GM12878 (cell line): ENCODE measurements at regions not wholly inside any gene's neighbourhood (a gene's known extent, or its start where the extent isn't known, plus 50 kb on each side); places are given as distances from the start of the nearest gene placed in this dataset.
A peak's percentile ranks its signal among the peaks of the same experiment; 100 is the strongest.

Experiments used
- ATAC-seq: fragments of 200-7000 bp; cut with Tn5 transposase; 3 replicates; pipeline ENCODE4 v1.9.1; 2020; ENCODE audit warnings: mild to moderate bottlenecking, moderate library complexity
- BruUV-seq: library from RNA; stranded (reverse); fragments of 400-500 nt; replicated peaks from 2 replicates; lab custom pipeline; 2021; lab: Mats Ljungman, UMichigan
- CTCF ChIA-PET: fragments of 300-600 bp; sonication (Branson Sonifier 250); formaldehyde crosslinking; extraction: SDS; loops from one replicate; lab custom pipeline; 2021; ENCODE audit warnings: inconsistent platforms; lab: Yijun Ruan, JAX
- POLR2A ChIA-PET: fragments of 350-600 bp; formaldehyde crosslinking; extraction: SDS; loops from one replicate; lab custom pipeline; 2021; ENCODE audit warnings: inconsistent platforms; lab: Charles Lee
- RAD21 ChIA-PET: fragments of 300-600 bp; sonication (Branson Sonifier 250); formaldehyde crosslinking; loops from one replicate; lab custom pipeline; 2023; ENCODE audit warnings: antibody characterized with exemption; ENCODE audit not compliant: unreplicated experiment; lab: Charles Lee
- SMC1A ChIA-PET: fragments of 300-600 bp; sonication (Branson Sonifier 250); formaldehyde crosslinking; loops from one replicate; lab custom pipeline; 2023; ENCODE audit not compliant: unreplicated experiment, uncharacterized antibody; lab: Charles Lee
- DNase-seq: peaks from one replicate; pipeline ENCODE4 v3.0.0-alpha.2; 2011; ENCODE audit warnings: low read depth, low spot score
- FAIRE-seq: peaks from 3 replicates; lab custom pipeline; 2011; peaks lifted over from hg19 to GRCh38; lab: Jason Lieb, UNC
- H2AFZ ChIP-seq: 2 replicates; pipeline ENCODE4 v1.6.0; 2011; ENCODE audit warnings: low read depth, low read length, control low read depth; ENCODE audit not compliant: control insufficient read depth
- H3K27ac ChIP-seq: 2 replicates; pipeline ENCODE4 v1.5.1; 2011; ENCODE audit warnings: control low read depth; ENCODE audit not compliant: control insufficient read depth, insufficient read depth
- H3K27me3 ChIP-seq, 2 experiments: replicated peaks in 1 of 2; 2 replicates each; pipeline versions ENCODE4 v1.6.0 to v1.6.1; 2011; ENCODE audit warnings: low read length in 1 of 2; ENCODE audit not compliant: control insufficient read depth in 2 of 2, insufficient read depth in 2 of 2
- H3K36me3 ChIP-seq, 2 experiments: 2 replicates each; pipeline ENCODE4 v1.5.1; 2011; ENCODE audit warnings: low read length in 1 of 2; ENCODE audit not compliant: control insufficient read depth in 2 of 2, insufficient read depth in 2 of 2
- H3K4me1 ChIP-seq: 2 replicates; pipeline ENCODE4 v1.6.1; 2011; ENCODE audit warnings: mild to moderate bottlenecking, low read length, moderate library complexity, mixed read lengths; ENCODE audit not compliant: control insufficient read depth, insufficient read depth
- H3K4me2 ChIP-seq: 2 replicates; pipeline ENCODE4 v1.6.0; 2011; ENCODE audit warnings: control low read depth; ENCODE audit not compliant: control insufficient read depth, insufficient read depth
- H3K4me3 ChIP-seq: fragments of 200-600 bp; sonication (generic); 2 replicates; pipeline ENCODE4 v1.5.1; 2016
- H3K79me2 ChIP-seq: 2 replicates; pipeline ENCODE4 v1.6.0; 2011; ENCODE audit warnings: low read length; ENCODE audit not compliant: control insufficient read depth, insufficient read depth
- H3K9ac ChIP-seq: 2 replicates; pipeline ENCODE4 v1.8.0; 2011; ENCODE audit warnings: low read length, control low read depth, mixed read lengths; ENCODE audit not compliant: control insufficient read depth, insufficient read depth
- H3K9me3 ChIP-seq: replicated peaks from 3 replicates; pipeline ENCODE4 v1.5.1; 2011; ENCODE audit warnings: mild to moderate bottlenecking, low read length; ENCODE audit not compliant: control insufficient read depth, insufficient read depth
- H4K20me1 ChIP-seq: 2 replicates; pipeline ENCODE4 v1.6.0; 2011; ENCODE audit not compliant: control insufficient read depth, insufficient read depth
- EP300 ChIP-seq, 2 experiments: fragments of 150-350 bp in 1 of 2; IDR thresholded peaks; 2 replicates each; pipeline ENCODE4 v1.6.1; 2011 to 2012; ENCODE audit warnings: low read depth in 2 of 2, low read length in 2 of 2, borderline replicate concordance in 1 of 2, improper control_type of control experiment in 1 of 2, inconsistent platforms in 1 of 2; ENCODE audit not compliant: control insufficient read depth in 1 of 2
- IKZF1 ChIP-seq: fragments of 450-650 bp; conservative IDR thresholded peaks from 2 replicates; pipeline ENCODE4 v1.6.1; 2017; ENCODE audit warnings: antibody characterized with exemption, mild to moderate bottlenecking
- IKZF2 ChIP-seq, 2 experiments: fragments of 450-650 bp; IDR thresholded peaks; 2 replicates each; pipeline ENCODE4 v1.6.1; 2017; ENCODE audit warnings: mild to moderate bottlenecking in 2 of 2, moderate library complexity in 2 of 2
- MLLT1 ChIP-seq: fragments of 450-650 bp; IDR thresholded peaks from 2 replicates; pipeline ENCODE4 v1.6.1; 2016; ENCODE audit warnings: mild to moderate bottlenecking
- MTA2 ChIP-seq: fragments of 450-650 bp; IDR thresholded peaks from 2 replicates; pipeline ENCODE4 v1.6.1; 2016; ENCODE audit warnings: low read depth, mild to moderate bottlenecking, moderate library complexity
- NR2F1 ChIP-seq: fragments of 450-650 bp; conservative IDR thresholded peaks from 2 replicates; pipeline ENCODE4 v1.6.1; 2017; ENCODE audit warnings: mild to moderate bottlenecking
- SREBF2 ChIP-seq: IDR thresholded peaks from 2 replicates; pipeline ENCODE4 v1.6.1; 2012; ENCODE audit warnings: mild to moderate bottlenecking, low read length
- WGBS: methylation state at CpG from one replicate; pipeline ENCODE4 v1.1.6; 2016; ENCODE audit warnings: low lambda C conversion rate; ENCODE audit not compliant: insufficient replicate concordance, insufficient coverage; ENCODE audit errors: missing lambda C conversion rate; 5-methylcytosine and 5-hydroxymethylcytosine counted together
- in situ Hi-C: fragments of 300-500 bp; cut with MboI; formaldehyde crosslinking; loops from 9 replicates; pipeline ENCODE4 v1.14.3; 2018; ENCODE audit warnings: mixed read lengths
- intact Hi-C: fragments of 100-400 bp; cut with micrococcal nuclease; formaldehyde crosslinking; loops from one replicate; pipeline ENCODE4 v1.14.2; 2022; ENCODE audit not compliant: unreplicated experiment

GRCh38 chr5:30838936-30839496 lies 354.5 kb upstream of the CDH6 start:
- no peak for FAIRE-seq
- SMC1A ChIA-PET, result interaction anchor here (0.8 to 1.9 kb wide), 5 partner anchors 9 to 57 kb away, joined by 3 to 6 read pairs (median 3); no protein-coding TSS in a partner anchor
- Histone ChIP-seq H3K27ac (no peak overlapping the region), H3K4me2 (no peak overlapping the region), H3K9me3 (no peaks in the 10 kb centered on the region), H3K9ac (no peak overlapping the region), H3K79me2 (no peaks in the 10 kb centered on the region), H3K36me3 (no peaks in the 10 kb centered on the region)
- no peak for DNase-seq
- intact Hi-C loops, result no loop called here
- WGBS, result 2% methylated on average over 3 of the region's 3 CpGs
- peak in 1 of 2 experiments; percentile 7; a peak in 1 of 4 replicates for TF ChIP-seq EP300 (IDR thresholded peaks at IDR 0.05; ENCODE audit: borderline replicate concordance in 1 of 2, control insufficient read depth in 1 of 2, low read depth in 2 of 2, low read length in 2 of 2)
- no peak for TF ChIP-seq MLLT1
- TF ChIP-seq IKZF1, result 0 out of 2 replicates have a peak, but pooled peaks have one; percentile 20
- TF ChIP-seq IKZF2 (IDR thresholded peaks at IDR 0.05), result peak in 1 of 2 experiments; percentile 31; a peak in 1 of 4 replicates
- peak; percentile 26; the same call in 1 of the 2 replicates for TF ChIP-seq NR2F1
- peak; percentile 76 for TF ChIP-seq MTA2
- TF ChIP-seq SREBF2, result no peak
- TF ChIP-seq, all 136 proteins: peak for 5
- in situ Hi-C loops, result no loop called here
- Histone ChIP-seq H4K20me1 (no peaks in the 10 kb centered on the region), H3K27me3 (no peaks in the 10 kb centered on the region), H3K4me1 (no peaks in the 10 kb centered on the region), H2AFZ (no peak overlapping the region), H3K4me3 (no peak overlapping the region)
- RAD21 ChIA-PET, result no interaction called here
- CTCF ChIA-PET, result interaction anchor here (0.5 to 0.7 kb wide), 2 partner anchors 13 to 345 kb away, joined by 3 to 4 read pairs; no protein-coding TSS in a partner anchor
- peak; percentile 86 for ATAC-seq
- POLR2A ChIA-PET, result no interaction called here
- BruUV-seq, result no TSS peak
